Stimulated activated CD4-positive, alpha-beta T cell treated with anti-CD3 and anti-CD28 coated beads, Interleukin-2, amount 100 ng/mL, for 48 hours (primary cell): ENCODE measurements at regions not wholly inside any gene's neighbourhood (a gene's known extent, or its start where the extent isn't known, plus 50 kb on each side); places are given as distances from the start of the nearest gene placed in this dataset.

Experiments
- DNase-seq, 2 donors: peaks; one replicate each; pipeline ENCODE4 v3.0.0-alpha.2; 2020

DNA sequence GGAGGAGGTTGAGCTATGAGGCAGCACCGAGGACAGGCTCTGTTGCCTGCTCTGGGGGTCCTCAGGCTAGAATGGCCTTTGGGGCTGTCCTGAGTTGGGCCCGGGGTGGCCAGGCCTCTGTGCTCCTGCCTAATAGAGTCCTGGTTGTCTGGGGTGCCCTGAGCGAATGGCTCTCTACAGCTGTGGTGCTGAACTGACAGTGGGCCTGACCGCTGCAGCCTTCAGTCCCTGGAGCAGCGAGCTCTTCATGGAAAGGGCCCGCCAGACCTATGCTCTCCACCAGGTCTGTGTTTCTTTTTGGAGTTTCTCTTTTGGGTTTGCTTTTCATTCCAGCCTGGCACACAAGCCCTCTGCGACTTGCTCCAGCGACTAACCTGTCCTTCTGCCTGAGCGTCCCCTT, 679.0 kb upstream of the RAB6C start:
- DNase-seq, result no peak

- no peak for DNase-seq
These were observed 678.0 kb upstream of the RAB6C start for GRCh38 chr2:129301431-129301913.

- DNase-seq, result no peak
These were observed 677.4 kb upstream of the RAB6C start for GRCh38 chr2:129302106-129302505.

DNA sequence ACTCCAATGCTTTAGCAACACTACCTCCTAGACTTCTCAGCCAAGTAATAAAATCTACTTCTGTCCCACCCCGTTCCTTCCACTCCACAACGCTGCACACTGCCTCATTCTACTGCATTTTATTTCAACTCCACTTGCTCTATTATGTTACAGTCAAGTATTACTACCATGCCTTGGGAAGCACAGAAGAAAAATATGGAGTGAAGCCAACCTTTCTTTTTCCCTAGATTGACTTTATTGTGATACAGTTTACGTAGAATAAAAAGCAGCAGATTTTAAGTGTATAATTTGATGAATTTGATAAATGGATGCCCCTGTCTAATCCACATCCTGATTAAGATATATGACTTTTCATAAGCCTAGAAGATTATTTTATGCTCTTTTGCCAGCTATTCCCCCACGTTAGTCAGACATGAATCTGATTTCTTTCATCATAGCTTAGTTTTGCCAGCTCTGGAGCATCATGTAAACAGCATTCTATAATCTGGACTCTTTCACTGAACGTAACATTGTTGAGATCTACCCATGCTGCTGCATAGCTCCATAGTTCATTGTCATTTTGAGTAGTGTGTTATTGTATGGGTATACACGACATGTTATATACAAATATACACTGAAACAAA, 676.8 kb upstream of the RAB6C start:
- DNase-seq, result no peak

GRCh38 chr2:129314120-129314519, 665.3 kb upstream of the RAB6C start:
- DNase-seq, result no peak

GRCh38 chr2:129318581-129319421, 660.7 kb upstream of the RAB6C start:
- no peak for DNase-seq

DNA sequence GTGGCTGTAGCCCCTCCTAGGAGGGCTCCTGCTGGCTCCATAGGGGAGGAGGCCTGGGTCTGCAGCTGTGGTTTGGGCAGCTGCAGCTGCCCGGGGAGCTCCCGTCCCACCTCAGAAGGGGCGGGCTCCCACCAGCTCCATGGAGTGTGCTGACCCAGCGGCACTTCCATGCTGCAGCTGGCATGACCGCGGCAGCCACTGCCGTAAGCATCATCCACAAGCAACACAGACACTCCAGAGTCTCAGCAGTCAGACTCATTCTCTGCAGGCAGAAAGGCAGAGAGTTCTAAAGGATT, 660.1 kb upstream of the RAB6C start:
- DNase-seq, result no peak

- no peak for DNase-seq
These were observed 659.2 kb upstream of the RAB6C start for GRCh38 chr2:129320288-129320687.

GRCh38 chr2:129324349-129324748, 655.1 kb upstream of the RAB6C start:
- DNase-seq, result no peak

- no peak for DNase-seq
These were observed 654.3 kb upstream of the RAB6C start for GRCh38 chr2:129325151-129325550.

DNA sequence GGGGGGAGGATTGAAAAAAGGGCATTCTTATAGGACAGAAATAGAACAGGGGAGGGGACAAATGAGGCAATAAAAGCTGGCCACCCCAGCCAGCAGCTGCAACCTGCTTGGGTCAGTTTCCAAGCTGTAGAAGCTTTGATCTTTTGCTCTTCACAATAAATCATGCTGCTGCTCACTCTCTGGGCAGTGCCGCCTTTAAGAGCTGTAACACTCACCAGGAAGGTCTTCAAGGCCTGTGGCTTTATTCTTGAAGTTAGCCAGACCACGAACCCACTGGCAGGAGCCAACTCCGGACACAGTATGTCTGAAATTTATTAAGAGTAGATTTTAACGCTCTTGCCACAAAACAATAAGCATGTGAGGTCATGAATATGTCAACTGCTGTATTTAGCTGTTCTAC, 649.9 kb upstream of the RAB6C start:
- DNase-seq, result no peak

DNA sequence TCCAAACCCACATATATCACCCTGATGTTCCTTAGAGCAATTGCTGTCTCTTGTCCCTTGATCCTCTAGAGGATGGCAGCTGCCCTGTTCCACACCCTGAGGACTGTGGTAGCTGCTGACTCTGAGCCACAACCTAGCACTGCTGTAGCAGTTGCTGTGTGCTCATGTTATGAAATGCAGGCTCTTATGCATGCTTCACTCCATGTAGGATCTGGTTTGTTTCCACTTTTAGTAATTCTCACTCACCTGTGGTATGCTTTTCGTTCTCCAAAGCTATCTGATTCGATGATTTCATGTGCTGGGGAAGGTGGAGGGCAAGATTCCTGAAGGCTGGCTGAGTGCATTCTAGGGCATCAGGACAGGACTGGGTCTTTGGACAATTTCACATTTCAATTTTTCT, 649.0 kb upstream of the RAB6C start:
- DNase-seq, result no peak

DNA sequence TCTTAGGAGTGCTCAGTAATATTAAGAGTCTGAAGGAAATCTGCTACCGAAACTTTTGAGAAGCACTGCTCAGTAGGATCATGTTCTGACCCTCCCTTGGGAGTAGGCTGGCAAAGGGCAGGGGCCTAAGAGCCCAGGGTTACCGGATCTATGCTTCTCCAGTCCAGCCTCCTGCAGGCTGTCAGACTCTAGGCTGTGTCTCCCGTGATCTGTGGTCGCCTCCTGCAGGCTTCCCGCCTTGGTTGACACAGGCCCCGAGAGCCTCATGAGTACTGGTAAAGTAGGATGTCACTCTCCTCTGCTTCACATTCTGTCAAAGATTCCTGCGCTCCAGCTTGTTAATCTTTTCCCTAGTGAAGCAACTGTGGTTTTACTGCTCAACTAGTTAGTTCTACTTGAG, 647.8 kb upstream of the RAB6C start:
- no peak for DNase-seq

DNA sequence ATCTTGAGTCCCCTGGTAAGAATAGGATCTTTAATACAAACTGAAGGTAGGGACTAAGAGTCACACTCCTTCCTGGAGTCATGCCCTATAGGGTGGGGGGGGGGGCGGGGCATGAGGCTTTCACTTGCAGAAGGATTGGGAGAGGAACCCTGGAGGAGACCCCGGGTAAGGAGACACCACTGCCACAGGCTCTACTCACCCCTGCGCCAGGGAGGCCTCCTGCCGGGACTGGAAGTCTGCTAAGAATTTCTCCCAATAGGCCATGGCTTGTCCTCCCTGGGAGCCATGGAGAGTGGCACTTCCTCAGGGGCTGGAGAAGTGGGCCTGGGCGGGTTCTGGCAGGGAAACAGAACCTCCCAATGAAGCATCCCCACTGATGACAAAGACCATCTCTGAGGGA, 645.3 kb upstream of the RAB6C start:
- no peak for DNase-seq

- no peak for DNase-seq
These were observed 644.6 kb upstream of the RAB6C start for GRCh38 chr2:129334696-129335410.

DNA sequence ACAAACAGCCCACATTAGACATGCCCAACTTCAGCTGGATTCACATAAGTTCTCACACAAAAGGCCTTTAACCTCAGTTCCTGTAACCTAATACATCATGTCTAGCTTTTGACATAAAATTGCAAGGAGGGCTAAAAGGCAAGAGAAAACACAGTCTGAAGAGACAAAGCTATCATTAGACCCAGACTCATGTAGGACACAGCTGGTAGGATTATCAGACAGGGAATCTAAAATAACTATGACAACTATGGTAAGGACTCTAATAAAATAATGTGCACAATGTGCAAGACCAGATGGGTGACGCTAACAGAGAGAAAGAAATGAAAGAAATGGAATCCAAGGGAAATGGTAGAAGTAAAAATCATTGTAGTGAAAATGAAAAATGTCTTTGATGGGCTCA, 643.2 kb upstream of the RAB6C start:
- DNase-seq, result no peak

- no peak for DNase-seq
These were observed 642.4 kb upstream of the RAB6C start for GRCh38 chr2:129337076-129337475.

DNA sequence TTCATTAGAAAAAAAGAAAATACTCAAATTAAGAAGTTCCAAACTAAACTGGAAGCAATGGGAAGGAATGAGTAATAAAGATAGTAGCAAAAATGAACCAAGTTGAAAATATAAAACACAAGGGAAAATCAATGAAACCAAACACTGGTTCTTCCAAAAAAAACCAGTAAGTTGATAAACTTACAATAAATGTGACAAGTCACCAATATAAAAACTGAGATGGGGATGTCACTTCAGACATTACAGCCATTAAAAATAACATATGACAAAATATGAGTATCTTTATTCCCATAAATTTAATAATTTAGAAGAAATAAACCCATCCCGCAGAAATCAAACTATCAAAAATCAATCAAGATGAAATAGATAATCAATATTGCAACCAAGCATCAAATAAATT, 633.9 kb upstream of the RAB6C start:
- DNase-seq, result no peak

- DNase-seq, result no peak
These were observed 631.8 kb upstream of the RAB6C start for GRCh38 chr2:129347486-129348217.

- no peak for DNase-seq
These were observed 624.8 kb upstream of the RAB6C start for GRCh38 chr2:129354631-129355030.

GRCh38 chr2:129361688-129362087, 617.8 kb upstream of the RAB6C start:
- no peak for DNase-seq

DNA sequence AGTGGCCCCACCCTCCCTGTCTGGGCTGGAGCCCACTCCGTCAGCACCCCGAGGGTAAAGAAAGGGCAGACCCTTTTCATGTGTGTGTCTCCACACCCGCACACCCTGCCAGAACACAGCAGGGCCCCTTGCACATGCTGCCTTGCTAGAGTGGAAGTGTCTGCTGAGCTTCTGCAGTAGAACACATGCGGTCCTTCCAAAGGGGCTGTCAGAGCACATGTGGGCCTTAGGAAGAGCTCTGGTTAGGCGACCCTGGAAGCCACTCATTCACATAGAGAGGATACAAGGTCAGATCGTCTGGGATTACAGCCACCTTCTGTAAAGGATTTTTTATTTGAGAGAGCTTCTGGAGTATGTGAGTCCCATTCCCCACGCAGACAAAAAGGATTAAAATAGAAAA, 613.2 kb upstream of the RAB6C start:
- DNase-seq, result no peak

- no peak for DNase-seq
These were observed 612.4 kb upstream of the RAB6C start for GRCh38 chr2:129367107-129367506.
